ENCODE measurements at regions not wholly inside any gene's neighbourhood (a gene's known extent, or its start where the extent isn't known, plus 50 kb on each side); places are given as distances from the start of the nearest gene placed in this dataset.

- DNase-seq: no peak
Observed at GRCh38 chr10:121102706-121103105, 251.5 kb downstream of the WDR11 start.

- DNase-seq: no peak
Observed at GRCh38 chr10:121104476-121105111, 253.4 kb downstream of the WDR11 start.

- DNase-seq: no peak
Observed at GRCh38 chr10:121106611-121107010, 255.4 kb downstream of the WDR11 start.

GRCh38 chr10:121108051-121108450 is 256.9 kb downstream of the WDR11 start:
- DNase-seq: no peak

- no peak for DNase-seq
Observed at GRCh38 chr10:121110369-121110768, 259.2 kb downstream of the WDR11 start.

GRCh38 chr10:121112136-121112535 is 261.0 kb downstream of the WDR11 start:
- DNase-seq: no peak

- DNase-seq: no peak
Observed at GRCh38 chr10:121112579-121113384, 261.6 kb downstream of the WDR11 start.

GRCh38 chr10:121113385-121113696 is 262.2 kb downstream of the WDR11 start:
- no peak for DNase-seq

- DNase-seq: no peak
Observed at GRCh38 chr10:121113911-121114310, 262.7 kb downstream of the WDR11 start.

- DNase-seq: no peak
Observed at GRCh38 chr10:121115154-121115553, 264.0 kb downstream of the WDR11 start.

GRCh38 chr10:121121462-121121861 is 270.3 kb downstream of the WDR11 start:
- DNase-seq: no peak

GRCh38 chr10:121127151-121127906 is 276.2 kb downstream of the WDR11 start:
- no peak for DNase-seq

GRCh38 chr10:121128164-121128563 is 277.0 kb downstream of the WDR11 start:
- no peak for DNase-seq

GRCh38 chr10:121129266-121129665 is 278.1 kb downstream of the WDR11 start:
- DNase-seq: no peak

- no peak for DNase-seq
Observed at GRCh38 chr10:121130382-121130781, 279.2 kb downstream of the WDR11 start.

GRCh38 chr10:121131014-121131413 is 279.9 kb downstream of the WDR11 start:
- DNase-seq: no peak

GRCh38 chr10:121131426-121132265 is 280.5 kb downstream of the WDR11 start:
- DNase-seq: no peak

- DNase-seq: no peak
Observed at GRCh38 chr10:121132273-121132672, 281.1 kb downstream of the WDR11 start.

GRCh38 chr10:121133901-121134300 is 282.7 kb downstream of the WDR11 start:
- DNase-seq: no peak

GRCh38 chr10:121134711-121135110 is 283.5 kb downstream of the WDR11 start:
- DNase-seq: no peak

- DNase-seq: no peak
Observed at GRCh38 chr10:121135512-121135911, 284.4 kb downstream of the WDR11 start.

- DNase-seq: no peak
Observed at GRCh38 chr10:121137533-121137932, 286.4 kb downstream of the WDR11 start.

Data from stimulated activated CD4-positive, alpha-beta T cell treated with anti-CD3 and anti-CD28 coated beads, Interleukin-4, amount 100 ng/mL, for 4 hours (primary cell).